ENCODE measurements at regions not wholly inside any gene's neighbourhood (a gene's known extent, or its start where the extent isn't known, plus 50 kb on each side); places are given as distances from the start of the nearest gene placed in this dataset.

GRCh38 chr11:106420686-106421085, 343.2 kb downstream of the AASDHPPT start:
- H3K27ac ChIP-seq (ENCODE audit: low read length) = no peak overlapping the region
- DNase-seq (ENCODE audit: low read depth, low spot score) (no peak), ATAC-seq (no peak)
- TF ChIP-seq, protein P1, sequence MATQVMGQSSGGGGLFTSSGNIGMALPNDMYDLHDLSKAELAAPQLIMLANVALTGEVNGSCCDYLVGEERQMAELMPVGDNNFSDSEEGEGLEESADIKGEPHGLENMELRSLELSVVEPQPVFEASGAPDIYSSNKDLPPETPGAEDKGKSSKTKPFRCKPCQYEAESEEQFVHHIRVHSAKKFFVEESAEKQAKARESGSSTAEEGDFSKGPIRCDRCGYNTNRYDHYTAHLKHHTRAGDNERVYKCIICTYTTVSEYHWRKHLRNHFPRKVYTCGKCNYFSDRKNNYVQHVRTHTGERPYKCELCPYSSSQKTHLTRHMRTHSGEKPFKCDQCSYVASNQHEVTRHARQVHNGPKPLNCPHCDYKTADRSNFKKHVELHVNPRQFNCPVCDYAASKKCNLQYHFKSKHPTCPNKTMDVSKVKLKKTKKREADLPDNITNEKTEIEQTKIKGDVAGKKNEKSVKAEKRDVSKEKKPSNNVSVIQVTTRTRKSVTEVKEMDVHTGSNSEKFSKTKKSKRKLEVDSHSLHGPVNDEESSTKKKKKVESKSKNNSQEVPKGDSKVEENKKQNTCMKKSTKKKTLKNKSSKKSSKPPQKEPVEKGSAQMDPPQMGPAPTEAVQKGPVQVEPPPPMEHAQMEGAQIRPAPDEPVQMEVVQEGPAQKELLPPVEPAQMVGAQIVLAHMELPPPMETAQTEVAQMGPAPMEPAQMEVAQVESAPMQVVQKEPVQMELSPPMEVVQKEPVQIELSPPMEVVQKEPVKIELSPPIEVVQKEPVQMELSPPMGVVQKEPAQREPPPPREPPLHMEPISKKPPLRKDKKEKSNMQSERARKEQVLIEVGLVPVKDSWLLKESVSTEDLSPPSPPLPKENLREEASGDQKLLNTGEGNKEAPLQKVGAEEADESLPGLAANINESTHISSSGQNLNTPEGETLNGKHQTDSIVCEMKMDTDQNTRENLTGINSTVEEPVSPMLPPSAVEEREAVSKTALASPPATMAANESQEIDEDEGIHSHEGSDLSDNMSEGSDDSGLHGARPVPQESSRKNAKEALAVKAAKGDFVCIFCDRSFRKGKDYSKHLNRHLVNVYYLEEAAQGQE (IDR thresholded peaks at IDR 0.05; ENCODE audit: insufficient read depth in 1 of 2, low read depth in 2 of 2, low read length in 1 of 2) = no peak
- no peak for TF ChIP-seq SIN3A (IDR thresholded peaks at IDR 0.05; ENCODE audit: borderline replicate concordance, insufficient read depth, low read depth, low read length)
- TF ChIP-seq TCF7L2 (IDR thresholded peaks at IDR 0.05; ENCODE audit: low read depth, low read length) = no peak
- TF ChIP-seq, protein P2, sequence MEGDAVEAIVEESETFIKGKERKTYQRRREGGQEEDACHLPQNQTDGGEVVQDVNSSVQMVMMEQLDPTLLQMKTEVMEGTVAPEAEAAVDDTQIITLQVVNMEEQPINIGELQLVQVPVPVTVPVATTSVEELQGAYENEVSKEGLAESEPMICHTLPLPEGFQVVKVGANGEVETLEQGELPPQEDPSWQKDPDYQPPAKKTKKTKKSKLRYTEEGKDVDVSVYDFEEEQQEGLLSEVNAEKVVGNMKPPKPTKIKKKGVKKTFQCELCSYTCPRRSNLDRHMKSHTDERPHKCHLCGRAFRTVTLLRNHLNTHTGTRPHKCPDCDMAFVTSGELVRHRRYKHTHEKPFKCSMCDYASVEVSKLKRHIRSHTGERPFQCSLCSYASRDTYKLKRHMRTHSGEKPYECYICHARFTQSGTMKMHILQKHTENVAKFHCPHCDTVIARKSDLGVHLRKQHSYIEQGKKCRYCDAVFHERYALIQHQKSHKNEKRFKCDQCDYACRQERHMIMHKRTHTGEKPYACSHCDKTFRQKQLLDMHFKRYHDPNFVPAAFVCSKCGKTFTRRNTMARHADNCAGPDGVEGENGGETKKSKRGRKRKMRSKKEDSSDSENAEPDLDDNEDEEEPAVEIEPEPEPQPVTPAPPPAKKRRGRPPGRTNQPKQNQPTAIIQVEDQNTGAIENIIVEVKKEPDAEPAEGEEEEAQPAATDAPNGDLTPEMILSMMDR (IDR thresholded peaks at IDR 0.05) = no peak
- TF ChIP-seq POLR2AphosphoS5 (IDR thresholded peaks at IDR 0.05; ENCODE audit: low read depth, low read length) = no peak
- in situ Hi-C loops (cut with HindIII; ENCODE audit: low pct_unique_long_range_greater_than_20kb, low sequenced_read_pairs) = no loop called here
- H3K27me3 ChIP-seq (ENCODE audit: control insufficient read depth, insufficient read depth, low read length) = no peaks in the 10 kb centered on the region
- intact Hi-C loops (cut with micrococcal nuclease; ENCODE audit: unreplicated experiment) = no loop called here
- H3K4me3 ChIP-seq (ENCODE audit: low read depth in 2 of 2, low read length in 2 of 2) = no peak overlapping the region
- H3K36me3 ChIP-seq (ENCODE audit: control insufficient read depth, insufficient read depth, low read length) = no peaks in the 10 kb centered on the region
- no peaks in the 10 kb centered on the region for H3K9me3 ChIP-seq (ENCODE audit: control insufficient read depth, insufficient read depth, low read depth, low read length)
- no TSS peak for BruUV-seq (replicated peaks)
- POLR2A ChIA-PET = no interaction called here
- CTCF ChIA-PET = no interaction called here
- no peaks in the 10 kb centered on the region for H3K4me1 ChIP-seq (ENCODE audit: control insufficient read depth, insufficient read depth, low read length)

DNA sequence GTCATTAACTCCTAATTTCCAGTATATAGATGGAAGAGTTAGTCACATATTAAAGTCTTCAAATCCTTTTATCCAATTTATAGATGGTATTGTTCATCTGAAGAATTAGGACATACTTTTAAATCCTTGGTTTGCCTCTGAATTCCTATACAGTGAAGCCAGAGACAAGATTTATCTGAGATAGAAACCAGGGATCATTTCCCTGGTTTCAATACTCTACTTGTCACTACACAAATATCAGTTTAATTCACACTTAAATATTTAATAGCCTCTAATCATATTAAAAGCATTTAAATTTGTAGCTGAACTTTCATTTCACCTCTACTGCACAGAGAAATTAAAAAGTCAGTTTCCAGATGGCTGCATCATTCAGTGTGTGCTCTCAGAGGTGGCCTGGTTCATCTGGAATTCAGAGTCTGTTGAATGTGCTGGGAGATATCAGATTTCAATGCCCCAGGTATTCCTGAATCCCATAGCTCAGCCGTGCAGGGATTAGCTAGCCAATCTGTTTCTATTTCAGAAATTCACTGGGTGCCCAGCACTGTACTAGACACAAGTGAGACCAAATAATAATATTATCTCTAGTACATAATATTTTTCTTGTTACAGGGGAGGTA, 344.3 kb downstream of the AASDHPPT start:
- DNase-seq (ENCODE audit: low read depth, low spot score) (no peak), ATAC-seq (no peak)
- ChIA-PET POLR2A (no interaction called here), CTCF (no interaction called here)
- Histone ChIP-seq H3K36me3 (ENCODE audit: control insufficient read depth, insufficient read depth, low read length) (no peaks in the 10 kb centered on the region), H3K27me3 (ENCODE audit: control insufficient read depth, insufficient read depth, low read length) (no peaks in the 10 kb centered on the region), H3K27ac (ENCODE audit: low read length) (no peak overlapping the region), H3K4me3 (ENCODE audit: low read depth in 2 of 2, low read length in 2 of 2) (no peak overlapping the region), H3K9me3 (ENCODE audit: control insufficient read depth, insufficient read depth, low read depth, low read length) (no peaks in the 10 kb centered on the region), H3K4me1 (ENCODE audit: control insufficient read depth, insufficient read depth, low read length) (no peaks in the 10 kb centered on the region)
- intact Hi-C loops (cut with micrococcal nuclease; ENCODE audit: unreplicated experiment) = no loop called here
- in situ Hi-C loops (cut with HindIII; ENCODE audit: low pct_unique_long_range_greater_than_20kb, low sequenced_read_pairs) = no loop called here
- TF ChIP-seq POLR2AphosphoS5 (IDR thresholded peaks at IDR 0.05; ENCODE audit: low read depth, low read length) (no peak), TCF7L2 (IDR thresholded peaks at IDR 0.05; ENCODE audit: low read depth, low read length) (no peak), SIN3A (IDR thresholded peaks at IDR 0.05; ENCODE audit: borderline replicate concordance, insufficient read depth, low read depth, low read length) (no peak)
- TF ChIP-seq, protein P1 (IDR thresholded peaks at IDR 0.05; ENCODE audit: insufficient read depth in 1 of 2, low read depth in 2 of 2, low read length in 1 of 2) = no peak
- TF ChIP-seq, protein P2 (IDR thresholded peaks at IDR 0.05) = no peak
- BruUV-seq (replicated peaks) = no TSS peak
